Endodermal cell (in vitro differentiated cells): ENCODE measurements at regions not wholly inside any gene's neighbourhood (a gene's known extent, or its start where the extent isn't known, plus 50 kb on each side); places are given as distances from the start of the nearest gene placed in this dataset.

Source experiments
- DNase-seq: peaks from one replicate; pipeline ENCODE4 v3.0.0-alpha.2; 2017
- H3K27ac ChIP-seq: 2 replicates; pipeline ENCODE4 v1.5.1; 2013; ENCODE audit warnings: mild to moderate bottlenecking, low read depth, low read length, moderate library complexity
- H3K27me3 ChIP-seq: 2 replicates; pipeline ENCODE4 v1.6.1; 2013; ENCODE audit warnings: mild to moderate bottlenecking, low read length, moderate library complexity; ENCODE audit not compliant: insufficient read depth, control insufficient read depth, poor library complexity, severe bottlenecking
- H3K36me3 ChIP-seq: 2 replicates; pipeline ENCODE4 v1.7.0; 2013; ENCODE audit warnings: mild to moderate bottlenecking, low read length, moderate library complexity; ENCODE audit not compliant: control insufficient read depth, insufficient read depth
- H3K4me1 ChIP-seq: one replicate; pipeline ENCODE4 v1.7.0; 2013; ENCODE audit warnings: low read length; ENCODE audit not compliant: control insufficient read depth, insufficient read depth
- H3K4me3 ChIP-seq: 2 replicates; pipeline ENCODE4 v1.5.1; 2013; ENCODE audit warnings: mild to moderate bottlenecking, low read length, moderate library complexity
- H3K9ac ChIP-seq: 2 replicates; pipeline ENCODE4 v1.6.1; 2013; ENCODE audit warnings: mild to moderate bottlenecking, low read length, moderate library complexity; ENCODE audit not compliant: poor library complexity, severe bottlenecking; ENCODE audit errors: extremely low read depth
- H3K9me3 ChIP-seq: 2 replicates; pipeline ENCODE4 v1.6.1; 2013; ENCODE audit warnings: mild to moderate bottlenecking, low read length, moderate library complexity; ENCODE audit not compliant: control insufficient read depth
- H3K27ac Mint-ChIP-seq: 2 replicates; pipeline ENCODE4 v1.8.0; 2020; ENCODE audit warnings: mixed read lengths
- H3K27me3 Mint-ChIP-seq: 2 replicates; pipeline ENCODE4 v1.8.0; 2021; ENCODE audit warnings: mild to moderate bottlenecking, mixed read lengths; ENCODE audit not compliant: insufficient read depth
- H3K36me3 Mint-ChIP-seq: 2 replicates; pipeline ENCODE4 v1.8.0; 2020; ENCODE audit warnings: low read depth, mixed read lengths
- H3K4me1 Mint-ChIP-seq: 2 replicates; pipeline ENCODE4 v1.8.0; 2020; ENCODE audit warnings: mixed read lengths
- H3K4me3 Mint-ChIP-seq: 2 replicates; pipeline ENCODE4 v1.8.0; 2020; ENCODE audit warnings: mild to moderate bottlenecking, moderate library complexity, mixed read lengths
- H3K9me3 Mint-ChIP-seq: 2 replicates; pipeline ENCODE4 v1.8.0; 2020; ENCODE audit warnings: mild to moderate bottlenecking, mixed read lengths
- WGBS, 2 experiments: methylation state at CpG; one replicate each; pipeline versions ENCODE4 v1.1.5 to v1.1.7; 2013; ENCODE audit warnings: missing lambda C conversion rate in 2 of 2, mixed read lengths in 1 of 2; ENCODE audit not compliant: insufficient coverage in 1 of 2, insufficient read length in 1 of 2; 5-methylcytosine and 5-hydroxymethylcytosine counted together
- TF ChIP-seq, protein P1 (sequence below): fragments of 200-600 bp; sonication (generic); conservative IDR thresholded peaks from 2 replicates; pipeline ENCODE4 v1.5.0; 2021; ENCODE audit warnings: antibody characterized with exemption, mild to moderate bottlenecking

DNA sequence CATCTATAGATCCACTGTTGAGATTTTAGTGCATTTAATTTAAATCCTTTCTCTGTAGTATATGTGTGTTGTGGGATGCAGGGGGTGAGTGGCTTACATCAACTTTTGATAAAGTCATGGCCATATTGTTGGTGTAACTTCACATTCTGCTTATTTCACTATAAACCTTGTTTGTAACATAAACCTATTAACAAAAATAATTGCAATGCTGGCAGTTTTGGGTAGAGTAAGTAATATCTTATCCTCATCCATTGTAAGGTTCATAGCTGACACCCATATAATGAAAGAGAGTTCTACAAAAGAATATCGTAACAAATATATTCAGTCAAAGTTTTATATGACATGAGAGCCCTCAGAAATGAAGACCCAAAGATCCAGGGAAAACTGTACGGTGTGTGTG is 601.7 kb upstream of the ANO3 start:
- no peak for DNase-seq
- Mint-ChIP-seq H3K36me3 (peaks cover 20% of the 10 kb centered on the region), H3K4me3 (no peak overlapping the region), H3K9me3 (peaks cover 42% of the 10 kb centered on the region), H3K4me1 (peaks cover 5% of the 10 kb centered on the region), H3K27me3 (no peaks in the 10 kb centered on the region), H3K27ac (no peak overlapping the region)
- H3K27me3 ChIP-seq = no peaks in the 10 kb centered on the region
- TF ChIP-seq, protein P1, sequence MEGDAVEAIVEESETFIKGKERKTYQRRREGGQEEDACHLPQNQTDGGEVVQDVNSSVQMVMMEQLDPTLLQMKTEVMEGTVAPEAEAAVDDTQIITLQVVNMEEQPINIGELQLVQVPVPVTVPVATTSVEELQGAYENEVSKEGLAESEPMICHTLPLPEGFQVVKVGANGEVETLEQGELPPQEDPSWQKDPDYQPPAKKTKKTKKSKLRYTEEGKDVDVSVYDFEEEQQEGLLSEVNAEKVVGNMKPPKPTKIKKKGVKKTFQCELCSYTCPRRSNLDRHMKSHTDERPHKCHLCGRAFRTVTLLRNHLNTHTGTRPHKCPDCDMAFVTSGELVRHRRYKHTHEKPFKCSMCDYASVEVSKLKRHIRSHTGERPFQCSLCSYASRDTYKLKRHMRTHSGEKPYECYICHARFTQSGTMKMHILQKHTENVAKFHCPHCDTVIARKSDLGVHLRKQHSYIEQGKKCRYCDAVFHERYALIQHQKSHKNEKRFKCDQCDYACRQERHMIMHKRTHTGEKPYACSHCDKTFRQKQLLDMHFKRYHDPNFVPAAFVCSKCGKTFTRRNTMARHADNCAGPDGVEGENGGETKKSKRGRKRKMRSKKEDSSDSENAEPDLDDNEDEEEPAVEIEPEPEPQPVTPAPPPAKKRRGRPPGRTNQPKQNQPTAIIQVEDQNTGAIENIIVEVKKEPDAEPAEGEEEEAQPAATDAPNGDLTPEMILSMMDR = no peak
- H3K4me1 ChIP-seq = no peaks in the 10 kb centered on the region
- no peaks in the 10 kb centered on the region for H3K36me3 ChIP-seq
- H3K9ac ChIP-seq = no peak overlapping the region
- H3K27ac ChIP-seq = no peak overlapping the region
- H3K9me3 ChIP-seq = peaks cover 34% of the 10 kb centered on the region
- WGBS, 2 experiments = no CpG with 5 or more reads among the region's 2 CpGs
- peak overlapping the region; percentile 22 for H3K4me3 ChIP-seq

DNA sequence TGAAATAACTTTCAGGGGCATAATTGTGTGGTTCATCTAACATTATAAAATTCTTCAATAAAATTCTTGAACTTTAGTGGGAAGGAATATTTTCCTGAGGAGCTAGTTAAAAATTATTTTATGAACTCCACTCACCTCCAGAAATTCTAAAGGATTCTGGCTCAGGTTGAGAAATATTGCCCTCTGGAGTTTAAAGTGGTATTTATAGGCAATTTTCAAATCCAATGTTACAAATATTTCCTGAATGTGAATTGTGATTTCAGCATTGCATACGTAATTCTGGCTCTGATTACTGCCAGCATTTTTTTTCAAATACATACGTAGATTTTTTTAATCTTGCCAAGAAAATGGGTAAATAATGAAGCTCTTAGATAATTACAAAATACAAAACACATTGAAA is 598.2 kb upstream of the ANO3 start:
- TF ChIP-seq, protein P1 = peak; percentile 60
- Histone ChIP-seq H3K27ac (no peak overlapping the region), H3K9ac (no peak overlapping the region), H3K27me3 (no peaks in the 10 kb centered on the region), H3K4me1 (no peaks in the 10 kb centered on the region), H3K4me3 (no peak overlapping the region), H3K9me3 (peaks cover 20% of the 10 kb centered on the region), H3K36me3 (no peaks in the 10 kb centered on the region)
- Mint-ChIP-seq H3K4me1 (peaks cover 14% of the 10 kb centered on the region), H3K4me3 (no peak overlapping the region), H3K36me3 (peaks cover 19% of the 10 kb centered on the region), H3K9me3 (peaks cover 19% of the 10 kb centered on the region), H3K27me3 (no peaks in the 10 kb centered on the region), H3K27ac (peak overlapping the region; percentile 6)
- 80% methylated on average over 2 of the region's 2 CpGs; no CpG with 5 or more reads in 1 of the 2 experiments for WGBS, 2 experiments
- DNase-seq = no peak

DNA sequence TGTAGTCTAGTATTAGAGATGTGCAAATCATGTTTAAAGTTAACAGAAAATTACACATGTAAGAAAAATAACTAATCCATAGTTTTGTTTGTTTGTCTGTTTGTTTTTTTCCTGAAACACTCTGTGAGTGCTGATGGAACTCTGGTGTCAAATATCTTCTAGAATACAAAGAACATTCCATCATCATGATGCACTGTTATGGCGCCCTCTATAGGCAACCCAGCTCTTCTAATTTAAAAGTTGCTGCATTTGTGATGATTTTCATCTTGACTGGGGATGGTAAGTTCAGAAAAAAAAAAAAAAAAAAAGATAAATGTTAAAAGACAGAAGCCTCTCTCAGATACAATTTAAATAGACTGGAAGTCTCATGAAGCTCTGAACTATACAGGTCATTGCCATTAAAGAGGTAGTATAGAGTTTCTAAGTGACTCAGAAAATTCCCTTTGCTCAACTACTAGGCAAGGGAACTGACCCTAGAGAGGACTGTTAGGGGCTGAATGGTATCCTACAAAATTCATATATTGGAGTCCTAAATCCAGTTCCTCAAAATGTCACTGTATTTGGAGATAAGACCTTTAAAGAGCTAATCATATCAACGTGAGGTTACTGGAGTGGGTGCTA is 597.2 kb upstream of the ANO3 start:
- H3K4me3 Mint-ChIP-seq = no peak overlapping the region
- Histone ChIP-seq H3K4me1 (no peaks in the 10 kb centered on the region), H3K27me3 (no peaks in the 10 kb centered on the region), H3K9me3 (peaks cover 20% of the 10 kb centered on the region), H3K4me3 (no peak overlapping the region), H3K27ac (no peak overlapping the region), H3K36me3 (no peaks in the 10 kb centered on the region), H3K9ac (no peak overlapping the region)
- peaks cover 19% of the 10 kb centered on the region for H3K36me3 Mint-ChIP-seq
- TF ChIP-seq, protein P1 = peak; percentile 76
- whole genome bisulfite sequencing, 2 experiments = 70 to 73% methylated on average over 1 of the region's 2 CpGs
- no peaks in the 10 kb centered on the region for H3K27me3 Mint-ChIP-seq
- peaks cover 14% of the 10 kb centered on the region for H3K4me1 Mint-ChIP-seq
- H3K27ac Mint-ChIP-seq = peak overlapping the region; percentile 17
- no peak for DNase-seq
- H3K9me3 Mint-ChIP-seq = peaks cover 19% of the 10 kb centered on the region
